OCI-M1 (cell line): ENCODE measurements at regions not wholly inside any gene's neighbourhood (a gene's known extent, or its start where the extent isn't known, plus 50 kb on each side); places are given as distances from the start of the nearest gene placed in this dataset.

Source experiments
- DNase-seq: peaks from one replicate; lab custom pipeline; 2025; lab: John Stamatoyannopoulos, UW

DNA sequence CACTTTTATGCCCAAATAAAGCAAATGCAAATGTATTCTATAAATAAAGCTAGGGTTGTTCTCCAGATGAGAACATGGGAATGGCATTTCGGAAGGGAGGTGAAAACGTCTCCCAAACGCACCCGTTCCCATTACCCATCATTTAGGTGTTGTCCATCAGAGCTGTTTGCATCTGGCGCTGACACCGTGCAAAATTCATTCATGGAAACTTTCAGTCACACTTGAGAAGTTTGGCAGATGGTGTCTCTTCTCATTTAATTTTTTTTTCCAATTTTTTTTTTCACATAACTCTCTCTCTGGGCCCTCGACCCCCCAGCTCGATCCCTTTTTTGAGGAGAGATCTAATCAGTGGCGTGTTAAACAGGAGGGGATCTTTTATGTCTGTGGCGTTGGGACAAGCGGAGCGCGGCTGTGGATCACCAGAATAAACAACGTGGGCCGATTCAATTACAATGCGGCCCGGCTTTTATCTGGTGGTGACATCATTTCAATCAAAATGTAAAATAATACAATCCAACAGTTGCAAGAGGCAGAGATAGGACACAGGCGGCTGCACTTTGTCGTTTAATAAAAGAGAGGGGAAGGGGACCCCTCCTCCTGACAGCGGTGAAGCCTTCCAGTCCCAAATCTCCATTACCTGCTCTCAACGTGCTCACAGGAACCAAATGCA lies 246.1 kb upstream of the IRX4 start:
- DNase-seq = no peak

GRCh38 chr5:2126512-2126911 lies 243.8 kb upstream of the IRX4 start:
- no peak for DNase-seq

GRCh38 chr5:2125901-2126265 lies 243.2 kb upstream of the IRX4 start:
- DNase-seq = no peak

DNA sequence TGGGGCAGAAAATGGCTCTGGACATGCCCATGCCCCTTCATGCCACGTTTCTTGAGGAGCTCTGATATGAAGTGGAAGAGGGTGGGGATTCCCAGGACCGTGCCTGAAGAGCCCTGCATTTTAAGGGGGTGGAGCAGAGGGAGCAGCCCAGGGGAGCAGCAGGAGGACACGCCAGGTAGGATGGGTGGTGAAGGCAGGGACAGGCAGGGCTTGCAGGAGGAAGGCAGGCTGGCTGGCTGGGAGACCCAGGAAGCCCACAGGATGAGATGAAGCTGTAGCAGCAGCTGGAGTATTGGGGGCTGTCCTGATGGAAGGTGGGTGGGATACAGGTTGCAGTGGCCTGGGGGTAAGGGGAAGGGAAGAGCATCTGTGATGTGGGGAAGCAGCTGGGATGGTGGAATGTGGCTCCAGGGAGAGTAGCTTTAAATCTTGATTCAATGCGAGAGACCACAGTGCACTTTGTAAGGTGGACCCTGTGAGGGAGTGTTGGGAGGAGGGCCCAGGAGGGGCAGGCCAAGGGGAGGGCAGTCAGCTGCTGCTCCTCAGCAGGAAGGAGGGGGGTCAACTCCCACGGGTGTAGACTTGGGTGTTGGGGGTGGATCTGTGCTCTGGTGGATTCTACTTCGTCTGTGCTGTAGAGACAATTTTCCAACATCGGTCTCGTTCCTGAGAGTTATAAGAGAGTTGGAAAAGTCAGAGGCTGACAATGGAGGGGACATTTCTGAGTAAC lies 242.6 kb upstream of the IRX4 start:
- no peak for DNase-seq

- DNase-seq = no peak
Observed at GRCh38 chr5:2124434-2125170, 241.9 kb upstream of the IRX4 start.

GRCh38 chr5:2123874-2124273 lies 241.1 kb upstream of the IRX4 start:
- DNase-seq = no peak

DNA sequence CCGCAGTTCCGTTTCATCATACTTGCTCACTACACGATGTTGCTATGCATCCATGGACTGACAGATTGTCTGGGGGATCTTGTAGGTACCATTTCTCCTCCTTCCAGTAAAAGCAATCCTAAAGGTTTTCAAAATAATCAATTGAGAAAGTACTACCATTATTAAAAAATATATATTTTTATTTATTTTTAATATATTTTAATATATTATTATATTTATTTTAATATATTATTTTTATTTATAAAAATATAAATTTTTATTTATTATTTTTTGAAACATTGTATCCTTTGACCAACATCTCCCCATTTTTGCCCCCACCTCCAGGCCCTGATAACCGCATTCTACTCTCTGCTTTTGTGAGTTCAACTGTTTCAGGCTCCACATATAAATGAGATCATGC lies 237.6 kb upstream of the IRX4 start:
- DNase-seq = no peak

- DNase-seq = no peak
Observed at GRCh38 chr5:2119573-2119972, 236.8 kb upstream of the IRX4 start.

DNA sequence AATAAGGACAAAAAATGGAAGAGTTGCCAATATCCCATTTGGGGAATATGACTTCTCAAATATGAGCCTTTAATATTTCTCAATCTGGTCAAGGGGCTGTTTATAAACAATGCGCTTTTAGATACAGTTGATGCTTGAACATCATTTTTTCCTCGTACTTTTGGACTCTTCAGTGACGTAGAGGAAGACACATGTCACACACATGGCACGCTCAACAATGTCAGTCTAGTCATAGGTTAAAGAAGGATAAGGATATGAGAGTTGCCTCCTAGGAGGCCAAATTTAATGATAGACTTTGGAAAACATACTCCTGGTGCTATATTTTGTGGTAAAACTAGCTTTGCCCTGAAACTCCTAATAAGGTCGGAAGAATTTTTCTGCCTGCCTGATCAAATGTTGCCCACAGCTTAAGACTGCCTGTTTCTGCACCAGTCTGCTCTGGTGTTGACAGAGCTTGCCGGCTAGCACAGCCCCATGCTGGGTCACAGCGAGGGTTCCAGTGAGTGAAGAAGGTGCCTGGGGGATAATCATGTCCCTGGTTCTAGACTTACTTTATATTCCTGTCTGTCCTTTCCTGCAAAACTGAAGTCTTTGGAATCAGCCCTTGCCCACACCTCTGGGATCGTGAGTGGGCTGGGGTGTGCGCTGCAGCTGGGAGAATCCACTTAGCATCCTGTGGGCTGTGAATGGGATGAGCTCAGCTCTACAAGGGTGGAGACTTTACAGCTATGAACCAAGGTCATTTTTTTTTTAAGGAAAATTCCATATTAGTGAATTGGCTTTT lies 230.8 kb upstream of the IRX4 start:
- no peak for DNase-seq

- DNase-seq = no peak
Observed at GRCh38 chr5:2112173-2113025, 229.7 kb upstream of the IRX4 start.

DNA sequence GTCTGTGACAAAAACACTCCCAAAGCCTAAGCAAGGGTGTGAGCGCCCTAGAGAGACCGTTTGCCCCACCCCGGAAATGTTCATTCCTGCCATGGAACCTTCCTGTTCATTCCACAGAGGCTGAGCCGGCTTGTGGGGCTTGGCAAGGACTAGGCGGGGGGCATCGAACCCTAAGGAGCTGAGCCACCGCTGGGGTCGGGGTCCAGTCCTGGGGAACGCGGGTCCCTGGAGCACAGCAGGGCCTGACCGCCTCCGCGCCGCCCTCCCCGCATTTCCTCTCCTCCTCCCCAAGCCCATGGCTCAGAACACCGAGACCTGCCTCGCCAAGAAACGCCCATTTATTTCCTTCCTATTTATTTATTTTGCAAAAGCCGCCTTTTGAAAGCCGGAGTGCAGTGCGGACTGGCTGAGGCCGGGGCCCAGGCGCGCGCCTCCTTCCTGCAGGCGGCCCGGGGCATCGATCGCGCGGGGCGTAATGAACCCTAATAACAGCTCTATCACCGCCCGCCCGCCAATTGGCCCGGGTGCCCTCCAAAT lies 228.9 kb upstream of the IRX4 start:
- no peak for DNase-seq

DNA sequence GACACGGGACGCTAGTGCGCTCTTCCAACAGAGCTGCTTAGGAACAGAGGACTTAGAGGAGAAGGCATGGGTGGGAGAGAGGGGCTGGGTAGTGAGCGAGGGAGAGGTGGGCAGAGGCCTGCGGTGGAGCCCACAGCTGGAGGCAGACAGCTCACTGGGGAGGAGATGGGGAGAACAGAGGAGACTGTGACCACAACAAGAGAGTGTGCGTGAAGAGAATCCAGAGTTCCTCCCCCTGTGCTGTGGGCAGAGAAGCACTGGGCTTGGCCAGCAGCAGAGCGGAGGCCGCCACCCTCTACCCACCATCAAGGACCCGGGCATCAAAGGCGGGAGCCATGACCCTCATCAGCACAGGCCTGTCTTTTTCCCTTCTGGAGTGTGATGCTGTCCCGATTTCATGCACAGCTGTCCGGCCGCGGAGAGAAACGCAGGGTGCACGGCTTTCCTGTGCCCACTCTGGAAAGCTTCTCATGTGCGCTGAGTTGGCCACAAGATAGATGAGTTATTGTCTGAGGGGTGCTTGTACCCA lies 228.3 kb upstream of the IRX4 start:
- DNase-seq = no peak

- no peak for DNase-seq
Observed at GRCh38 chr5:2110137-2110933, 227.6 kb upstream of the IRX4 start.

DNA sequence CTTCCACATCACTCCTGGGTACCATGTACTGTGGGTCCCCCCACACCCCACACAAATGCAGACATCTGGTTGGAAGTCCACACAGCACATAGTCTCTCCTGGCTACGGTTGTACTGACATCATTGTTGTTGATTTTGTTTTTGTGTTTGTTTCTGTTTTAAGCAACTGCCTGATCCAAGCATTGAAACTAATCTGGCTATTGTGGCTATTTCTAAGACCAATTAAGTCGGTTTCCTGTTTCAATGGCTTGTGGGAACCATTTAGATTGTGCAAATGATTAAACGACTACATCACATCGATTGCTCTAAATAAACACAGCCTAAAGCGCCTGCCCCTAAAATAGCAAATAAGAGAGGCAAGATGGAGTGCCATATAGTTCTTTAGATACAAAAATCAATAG lies 226.8 kb upstream of the IRX4 start:
- DNase-seq = no peak

DNA sequence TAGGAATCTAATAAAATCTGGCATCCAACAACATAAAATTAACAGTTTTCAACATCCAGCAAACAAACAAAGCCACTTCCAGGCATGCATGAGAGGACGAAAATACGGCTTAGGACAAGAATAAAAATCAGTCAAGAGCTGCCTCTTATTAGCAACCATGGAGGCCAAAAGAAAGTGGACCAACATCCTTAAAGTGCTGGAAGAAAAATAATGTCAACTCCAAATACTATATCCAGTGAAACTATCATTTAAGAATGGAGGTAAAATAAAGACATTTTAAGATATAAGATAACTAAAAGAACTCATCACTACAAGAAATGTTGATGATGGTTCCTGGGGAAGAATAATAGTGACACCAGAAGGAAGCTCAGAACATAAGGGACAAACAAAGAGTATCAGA lies 224.0 kb upstream of the IRX4 start:
- DNase-seq = no peak

- DNase-seq = no peak
Observed at GRCh38 chr5:2105141-2105540, 222.4 kb upstream of the IRX4 start.

- DNase-seq = no peak
Observed at GRCh38 chr5:2103940-2104339, 221.2 kb upstream of the IRX4 start.

GRCh38 chr5:2102819-2103776 lies 220.4 kb upstream of the IRX4 start:
- no peak for DNase-seq

GRCh38 chr5:2101685-2102084 lies 219.0 kb upstream of the IRX4 start:
- no peak for DNase-seq
